Testis (tissue), 2 donors: ENCODE measurements at regions not wholly inside any gene's neighbourhood (a gene's known extent, or its start where the extent isn't known, plus 50 kb on each side); places are given as distances from the start of the nearest gene placed in this dataset.
"Not testable (repeated sequence)": the region's sequence is repeated elsewhere in the genome, so short reads cannot be mapped to it uniquely, and the experiment has no call there.

Experiments
- CTCF ChIP-seq, 3 experiments: fragments of 450-650 bp in 2 of 3; fragments of 200-600 bp in 1 of 3; sonication (generic) in 1 of 3; IDR thresholded peaks; one replicate each; pipeline ENCODE4 v1.5.1; 2016 to 2019; ENCODE audit warnings: antibody characterized with exemption in 3 of 3, mild to moderate bottlenecking in 2 of 3, moderate library complexity in 1 of 3
- POLR2A ChIP-seq: fragments of 450-650 bp; IDR thresholded peaks from one replicate; pipeline ENCODE4 v1.6.1; 2017; ENCODE audit warnings: antibody characterized with exemption, mild to moderate bottlenecking, moderate library complexity

GRCh38 chr6:11372186-11372790 lies 139.8 kb upstream of the NEDD9 start:
- TF ChIP-seq CTCF (IDR thresholded peaks at IDR 0.05); POLR2A: not testable (repeated sequence)
